ENCODE measurements at regions not wholly inside any gene's neighbourhood (a gene's known extent, or its start where the extent isn't known, plus 50 kb on each side); places are given as distances from the start of the nearest gene placed in this dataset.

- no peak for DNase-seq (ENCODE audit: low read depth in 1 of 2, low spot score in 1 of 2)
- Histone ChIP-seq H3K36me3 (no peaks in the 10 kb centered on the region), H3K27me3 (no peaks in the 10 kb centered on the region), H3K27ac (no peak overlapping the region), H3K4me1 (ENCODE audit: low read depth) (no peaks in the 10 kb centered on the region), H3K9me3 (ENCODE audit: low read depth) (no peaks in the 10 kb centered on the region), H3K4me3 (no peak overlapping the region)
- no peak for TF ChIP-seq CTCF (IDR thresholded peaks at IDR 0.05; ENCODE audit: low read depth, low read length)
These were observed 162.5 kb downstream of the SOX3 start for GRCh38 chrX:140342410-140342809.

DNA sequence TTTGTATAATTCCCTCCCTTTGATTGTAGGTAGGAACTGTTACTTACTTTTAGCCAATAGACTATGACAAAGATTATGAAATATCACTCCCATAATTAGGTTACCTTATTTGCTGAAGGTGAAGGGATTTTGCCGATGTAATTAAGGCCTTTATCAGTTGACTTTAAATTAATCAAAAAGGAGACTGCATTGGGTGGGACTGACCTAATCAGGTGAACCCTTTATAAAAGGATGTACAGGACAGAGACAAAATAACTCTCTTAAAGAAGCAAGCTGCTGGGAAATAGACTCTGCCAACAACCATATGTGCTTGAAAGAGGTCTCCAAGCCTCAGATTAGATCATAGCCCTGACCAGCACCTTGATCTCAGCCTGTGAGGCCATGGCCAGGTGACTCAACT, 167.6 kb downstream of the SOX3 start:
- Histone ChIP-seq H3K27ac (no peak overlapping the region), H3K9me3 (ENCODE audit: low read depth) (no peaks in the 10 kb centered on the region), H3K4me3 (no peak overlapping the region), H3K4me1 (ENCODE audit: low read depth) (no peaks in the 10 kb centered on the region), H3K27me3 (no peaks in the 10 kb centered on the region), H3K36me3 (no peaks in the 10 kb centered on the region)
- TF ChIP-seq CTCF (IDR thresholded peaks at IDR 0.05; ENCODE audit: low read depth, low read length) = no peak
- no peak for DNase-seq (ENCODE audit: low read depth in 1 of 2, low spot score in 1 of 2)

- Histone ChIP-seq H3K4me3 (no peak overlapping the region), H3K36me3 (no peaks in the 10 kb centered on the region), H3K9me3 (ENCODE audit: low read depth) (no peaks in the 10 kb centered on the region), H3K27me3 (no peaks in the 10 kb centered on the region), H3K27ac (no peak overlapping the region), H3K4me1 (ENCODE audit: low read depth) (no peaks in the 10 kb centered on the region)
- TF ChIP-seq CTCF (IDR thresholded peaks at IDR 0.05; ENCODE audit: low read depth, low read length) = no peak
- no peak for DNase-seq (ENCODE audit: low read depth in 1 of 2, low spot score in 1 of 2)
These were observed 186.6 kb downstream of the SOX3 start for GRCh38 chrX:140318296-140318695.

- Histone ChIP-seq H3K27me3 (no peaks in the 10 kb centered on the region), H3K27ac (no peak overlapping the region), H3K4me3 (no peak overlapping the region), H3K9me3 (ENCODE audit: low read depth) (no peaks in the 10 kb centered on the region), H3K36me3 (no peaks in the 10 kb centered on the region), H3K4me1 (ENCODE audit: low read depth) (no peaks in the 10 kb centered on the region)
- TF ChIP-seq CTCF (IDR thresholded peaks at IDR 0.05; ENCODE audit: low read depth, low read length) = no peak
- DNase-seq (ENCODE audit: low read depth in 1 of 2, low spot score in 1 of 2) = no peak
These were observed 187.4 kb downstream of the SOX3 start for GRCh38 chrX:140317462-140317861.

- no peak overlapping the region for H3K4me3 ChIP-seq
- H3K4me1 ChIP-seq (ENCODE audit: low read depth) = no peaks in the 10 kb centered on the region
- no peaks in the 10 kb centered on the region for H3K9me3 ChIP-seq (ENCODE audit: low read depth)
- no peak for TF ChIP-seq CTCF (IDR thresholded peaks at IDR 0.05; ENCODE audit: low read depth, low read length)
- H3K27ac ChIP-seq = no peak overlapping the region
- no peaks in the 10 kb centered on the region for H3K27me3 ChIP-seq
- no peak for DNase-seq (ENCODE audit: low read depth in 1 of 2, low spot score in 1 of 2)
- no peaks in the 10 kb centered on the region for H3K36me3 ChIP-seq
These were observed 205.7 kb downstream of the SOX3 start for GRCh38 chrX:140298960-140299825.
